GM12878 (cell line): ENCODE measurements at regions not wholly inside any gene's neighbourhood (a gene's known extent, or its start where the extent isn't known, plus 50 kb on each side); places are given as distances from the start of the nearest gene placed in this dataset.

Experiments used
- ATAC-seq: fragments of 200-7000 bp; cut with Tn5 transposase; 3 replicates; pipeline ENCODE4 v1.9.1; 2020; ENCODE audit warnings: mild to moderate bottlenecking, moderate library complexity
- BruUV-seq: library from RNA; stranded (reverse); fragments of 400-500 nt; replicated peaks from 2 replicates; lab custom pipeline; 2021; lab: Mats Ljungman, UMichigan
- CTCF ChIA-PET: fragments of 300-600 bp; sonication (Branson Sonifier 250); formaldehyde crosslinking; extraction: SDS; loops from one replicate; lab custom pipeline; 2021; ENCODE audit warnings: inconsistent platforms; lab: Yijun Ruan, JAX
- POLR2A ChIA-PET: fragments of 350-600 bp; formaldehyde crosslinking; extraction: SDS; loops from one replicate; lab custom pipeline; 2021; ENCODE audit warnings: inconsistent platforms; lab: Charles Lee
- RAD21 ChIA-PET: fragments of 300-600 bp; sonication (Branson Sonifier 250); formaldehyde crosslinking; loops from one replicate; lab custom pipeline; 2023; ENCODE audit warnings: antibody characterized with exemption; ENCODE audit not compliant: unreplicated experiment; lab: Charles Lee
- SMC1A ChIA-PET: fragments of 300-600 bp; sonication (Branson Sonifier 250); formaldehyde crosslinking; loops from one replicate; lab custom pipeline; 2023; ENCODE audit not compliant: unreplicated experiment, uncharacterized antibody; lab: Charles Lee
- DNase-seq: peaks from one replicate; pipeline ENCODE4 v3.0.0-alpha.2; 2011; ENCODE audit warnings: low read depth, low spot score
- FAIRE-seq: peaks from 3 replicates; lab custom pipeline; 2011; peaks lifted over from hg19 to GRCh38; lab: Jason Lieb, UNC
- H2AFZ ChIP-seq: 2 replicates; pipeline ENCODE4 v1.6.0; 2011; ENCODE audit warnings: low read depth, low read length, control low read depth; ENCODE audit not compliant: control insufficient read depth
- H3K27ac ChIP-seq: 2 replicates; pipeline ENCODE4 v1.5.1; 2011; ENCODE audit warnings: control low read depth; ENCODE audit not compliant: control insufficient read depth, insufficient read depth
- H3K27me3 ChIP-seq, 2 experiments: replicated peaks in 1 of 2; 2 replicates each; pipeline versions ENCODE4 v1.6.0 to v1.6.1; 2011; ENCODE audit warnings: low read length in 1 of 2; ENCODE audit not compliant: control insufficient read depth in 2 of 2, insufficient read depth in 2 of 2
- H3K36me3 ChIP-seq, 2 experiments: 2 replicates each; pipeline ENCODE4 v1.5.1; 2011; ENCODE audit warnings: low read length in 1 of 2; ENCODE audit not compliant: control insufficient read depth in 2 of 2, insufficient read depth in 2 of 2
- H3K4me1 ChIP-seq: 2 replicates; pipeline ENCODE4 v1.6.1; 2011; ENCODE audit warnings: mild to moderate bottlenecking, low read length, moderate library complexity, mixed read lengths; ENCODE audit not compliant: control insufficient read depth, insufficient read depth
- H3K4me2 ChIP-seq: 2 replicates; pipeline ENCODE4 v1.6.0; 2011; ENCODE audit warnings: control low read depth; ENCODE audit not compliant: control insufficient read depth, insufficient read depth
- H3K4me3 ChIP-seq: fragments of 200-600 bp; sonication (generic); 2 replicates; pipeline ENCODE4 v1.5.1; 2016
- H3K79me2 ChIP-seq: 2 replicates; pipeline ENCODE4 v1.6.0; 2011; ENCODE audit warnings: low read length; ENCODE audit not compliant: control insufficient read depth, insufficient read depth
- H3K9ac ChIP-seq: 2 replicates; pipeline ENCODE4 v1.8.0; 2011; ENCODE audit warnings: low read length, control low read depth, mixed read lengths; ENCODE audit not compliant: control insufficient read depth, insufficient read depth
- H3K9me3 ChIP-seq: replicated peaks from 3 replicates; pipeline ENCODE4 v1.5.1; 2011; ENCODE audit warnings: mild to moderate bottlenecking, low read length; ENCODE audit not compliant: control insufficient read depth, insufficient read depth
- H4K20me1 ChIP-seq: 2 replicates; pipeline ENCODE4 v1.6.0; 2011; ENCODE audit not compliant: control insufficient read depth, insufficient read depth
- BCL11A ChIP-seq: IDR thresholded peaks from 2 replicates; pipeline ENCODE4 v1.6.1; 2011; ENCODE audit warnings: low read depth, low read length
- BHLHE40 ChIP-seq, 2 experiments: fragments of 450-650 bp in 1 of 2; IDR thresholded peaks; 2 replicates each; pipeline ENCODE4 v1.6.1; 2011 to 2017; ENCODE audit warnings: low read depth in 2 of 2, borderline replicate concordance in 1 of 2, improper control_type of control experiment in 1 of 2, low read length in 1 of 2, mild to moderate bottlenecking in 1 of 2
- BRCA1 ChIP-seq: IDR thresholded peaks from 2 replicates; pipeline ENCODE4 v1.6.1; 2011; ENCODE audit warnings: low read depth, low read length, improper control_type of control experiment
- CEBPB ChIP-seq, 2 experiments: fragments of 150-350 bp in 1 of 2; IDR thresholded peaks; 2 replicates each; pipeline ENCODE4 v1.6.1; 2012 to 2014; ENCODE audit warnings: low read depth in 2 of 2, low read length in 2 of 2, borderline replicate concordance in 1 of 2, inconsistent platforms in 1 of 2
- KDM1A ChIP-seq: fragments of 200-600 bp; sonication (generic); IDR thresholded peaks from 2 replicates; pipeline ENCODE4 v1.6.1; 2016; ENCODE audit warnings: borderline replicate concordance
- MLLT1 ChIP-seq: fragments of 450-650 bp; IDR thresholded peaks from 2 replicates; pipeline ENCODE4 v1.6.1; 2016; ENCODE audit warnings: mild to moderate bottlenecking
- MXI1 ChIP-seq: fragments of 150-350 bp; IDR thresholded peaks from 2 replicates; pipeline ENCODE4 v1.6.1; 2011; ENCODE audit warnings: low read depth, mild to moderate bottlenecking, inconsistent platforms, low read length, improper control_type of control experiment
- SIN3A ChIP-seq: IDR thresholded peaks from 2 replicates; pipeline ENCODE4 v1.6.1; 2012; ENCODE audit warnings: low read depth, low read length, improper control_type of control experiment
- SIX5 ChIP-seq: IDR thresholded peaks from 2 replicates; pipeline ENCODE4 v1.6.1; 2011; ENCODE audit warnings: mild to moderate bottlenecking, low read depth, low read length, moderate library complexity; ENCODE audit not compliant: severe bottlenecking
- TCF3 ChIP-seq: IDR thresholded peaks from 2 replicates; pipeline ENCODE4 v1.6.1; 2012; ENCODE audit warnings: low read depth, mild to moderate bottlenecking, low read length, borderline replicate concordance; ENCODE audit not compliant: insufficient read depth
- ZNF687 ChIP-seq: fragments of 450-650 bp; IDR thresholded peaks from 2 replicates; pipeline ENCODE4 v1.6.1; 2017; ENCODE audit warnings: mild to moderate bottlenecking, moderate library complexity
- ZZZ3 ChIP-seq: IDR thresholded peaks from 2 replicates; pipeline ENCODE4 v1.6.1; 2011; ENCODE audit warnings: low read depth; ENCODE audit not compliant: control insufficient read depth, insufficient read length
- WGBS: methylation state at CpG from one replicate; pipeline ENCODE4 v1.1.6; 2016; ENCODE audit warnings: low lambda C conversion rate; ENCODE audit not compliant: insufficient replicate concordance, insufficient coverage; ENCODE audit errors: missing lambda C conversion rate; 5-methylcytosine and 5-hydroxymethylcytosine counted together
- in situ Hi-C: fragments of 300-500 bp; cut with MboI; formaldehyde crosslinking; loops from 9 replicates; pipeline ENCODE4 v1.14.3; 2018; ENCODE audit warnings: mixed read lengths
- intact Hi-C: fragments of 100-400 bp; cut with micrococcal nuclease; formaldehyde crosslinking; loops from one replicate; pipeline ENCODE4 v1.14.2; 2022; ENCODE audit not compliant: unreplicated experiment

- H3K9me3 ChIP-seq, result no peaks in the 10 kb centered on the region
- no peaks in the 10 kb centered on the region for H3K27me3 ChIP-seq
- intact Hi-C loops (no loop called here), in situ Hi-C loops (no loop called here)
- CTCF ChIA-PET, result no interaction called here
- H3K27ac ChIP-seq, result no peak overlapping the region
- no peak overlapping the region for H3K4me3 ChIP-seq
- no peaks in the 10 kb centered on the region for H3K36me3 ChIP-seq
- 4% methylated on average over 5 of the region's 5 CpGs for WGBS
- SMC1A ChIA-PET, result interaction anchor here (0.8 to 1.7 kb wide), 4 partner anchors 9 to 30 kb away, joined by 3 to 7 read pairs (median 3); no protein-coding TSS in a partner anchor
- no peak for FAIRE-seq
- TF ChIP-seq MXI1, result no peak
- no peak for TF ChIP-seq ZNF687
- no peak for TF ChIP-seq KDM1A
- no peak for TF ChIP-seq SIN3A
- no peak for TF ChIP-seq TCF3
- TF ChIP-seq CEBPB (IDR thresholded peaks at IDR 0.05; ENCODE audit: borderline replicate concordance in 1 of 2, low read depth in 2 of 2, low read length in 2 of 2), result no peak
- no peak for TF ChIP-seq MLLT1
- no peak for TF ChIP-seq SIX5
- no peak for TF ChIP-seq BCL11A
- TF ChIP-seq BHLHE40 (IDR thresholded peaks at IDR 0.05; ENCODE audit: borderline replicate concordance in 1 of 2, low read depth in 2 of 2, low read length in 1 of 2), result no peak
- TF ChIP-seq ZZZ3, result no peak
- no peak for TF ChIP-seq BRCA1
- TF ChIP-seq, all 136 proteins: peak for 0
- Histone ChIP-seq H3K4me1 (no peaks in the 10 kb centered on the region), H4K20me1 (no peaks in the 10 kb centered on the region), H2AFZ (no peak overlapping the region), H3K4me2 (no peak overlapping the region), H3K9ac (no peak overlapping the region), H3K79me2 (no peaks in the 10 kb centered on the region)
- ChIA-PET RAD21 (interaction anchor here (0.7 to 1.2 kb wide), 2 partner anchors 9 to 351 kb away, joined by 3 to 4 read pairs; no protein-coding TSS in a partner anchor), POLR2A (interaction anchor here (0.6 to 0.7 kb wide), 2 partner anchors 9 to 103 kb away, joined by 3 to 6 read pairs; no protein-coding TSS in a partner anchor)
- BruUV-seq, result no TSS peak
- ATAC-seq, result no peak
- no peak for DNase-seq
Measured at GRCh38 chr13:53601113-53601512, 572.5 kb downstream of the OLFM4 start.
